Activated naive CD4-positive, alpha-beta T cell treated with anti-CD3 and anti-CD28 coated beads for 36 hours (primary cell): ENCODE measurements at regions not wholly inside any gene's neighbourhood (a gene's known extent, or its start where the extent isn't known, plus 50 kb on each side); places are given as distances from the start of the nearest gene placed in this dataset.

Experiments
- CTCF ChIA-PET: fragments of 350-600 bp; sonication (Branson Sonifier 250); formaldehyde crosslinking; loops from one replicate; lab custom pipeline; 2021; ENCODE audit warnings: antibody characterized with exemption; lab: Charles Lee
- DNase-seq: peaks from one replicate; pipeline ENCODE4 v3.0.0-alpha.2; 2020
- H3K27ac Mint-ChIP-seq: one replicate; pipeline ENCODE4 v1.8.0; 2021; ENCODE audit warnings: mild to moderate bottlenecking, mixed read lengths
- H3K27me3 Mint-ChIP-seq: one replicate; pipeline ENCODE4 v1.8.0; 2021; ENCODE audit warnings: low read depth, mixed read lengths
- H3K36me3 Mint-ChIP-seq: one replicate; pipeline ENCODE4 v1.8.0; 2021; ENCODE audit warnings: low read depth, mixed read lengths
- H3K4me1 Mint-ChIP-seq: one replicate; pipeline ENCODE4 v1.8.0; 2021; ENCODE audit warnings: low read depth, mixed read lengths
- H3K4me3 Mint-ChIP-seq: one replicate; pipeline ENCODE4 v1.8.0; 2021; ENCODE audit warnings: mild to moderate bottlenecking, moderate library complexity, mixed read lengths
- H3K9me3 Mint-ChIP-seq: one replicate; pipeline ENCODE4 v1.8.0; 2021; ENCODE audit warnings: mixed read lengths
- intact Hi-C: fragments of 100-400 bp; cut with micrococcal nuclease; formaldehyde crosslinking; loops from one replicate; pipeline ENCODE4 v1.15.1; 2023

DNA sequence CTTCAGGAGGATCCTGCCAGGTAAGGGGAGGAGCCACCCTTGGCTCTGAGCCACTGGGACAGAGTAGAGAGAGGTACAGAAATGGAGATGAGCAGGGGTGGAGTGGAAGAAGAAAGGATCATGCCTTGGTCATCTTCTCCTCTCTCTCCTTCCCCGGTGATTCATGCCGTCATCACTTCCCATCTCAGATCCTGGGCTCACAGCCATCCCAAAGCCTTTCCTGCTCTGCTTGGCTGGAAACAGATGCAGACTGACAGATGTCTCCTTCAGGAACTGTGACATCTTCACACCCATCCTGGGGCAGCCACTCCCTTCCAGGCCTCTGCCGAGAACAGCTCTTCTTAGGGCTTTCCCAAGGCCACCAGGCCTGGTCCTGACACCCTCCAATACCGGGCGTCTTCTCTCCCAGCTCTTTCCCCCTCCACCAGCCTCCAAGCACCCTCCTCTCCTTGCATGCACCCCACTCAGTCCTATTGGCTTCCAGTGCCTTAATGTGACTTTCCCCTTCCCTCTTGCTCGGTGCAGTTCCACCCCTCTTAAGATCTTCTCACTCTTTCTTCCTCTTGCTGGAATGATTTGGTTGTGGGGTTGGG is 58.3 kb upstream of the TNP1 start:
- CTCF ChIA-PET = no interaction called here

GRCh38 chr2:216916956-216917650 is 57.2 kb upstream of the TNP1 start:
- Mint-ChIP-seq H3K36me3 (no peaks in the 10 kb centered on the region), H3K4me3 (no peak overlapping the region), H3K27me3 (peaks cover 3% of the 10 kb centered on the region), H3K27ac (no peak overlapping the region), H3K4me1 (no peaks in the 10 kb centered on the region), H3K9me3 (no peaks in the 10 kb centered on the region)
- DNase-seq = no peak
- CTCF ChIA-PET = interaction anchor here (0.7 kb wide), 1 partner anchor 616 kb away, joined by 3 read pairs; no protein-coding TSS in a partner anchor
- intact Hi-C loops = no loop called here

More for the DNA sequence above, 58.3 kb upstream of the TNP1 start:
- Mint-ChIP-seq H3K27me3 (peaks cover 2% of the 10 kb centered on the region), H3K9me3 (no peaks in the 10 kb centered on the region), H3K4me3 (no peak overlapping the region), H3K36me3 (no peaks in the 10 kb centered on the region), H3K27ac (no peak overlapping the region), H3K4me1 (no peaks in the 10 kb centered on the region)
- intact Hi-C loops = no loop called here
- DNase-seq = no peak

GRCh38 chr2:216915557-216916150 is 55.8 kb upstream of the TNP1 start:
- no peak for DNase-seq
- peaks cover 3% of the 10 kb centered on the region for H3K27me3 Mint-ChIP-seq
- no peak overlapping the region for H3K4me3 Mint-ChIP-seq
- intact Hi-C loops = no loop called here
- CTCF ChIA-PET = no interaction called here
- no peaks in the 10 kb centered on the region for H3K36me3 Mint-ChIP-seq
- H3K9me3 Mint-ChIP-seq = no peaks in the 10 kb centered on the region
- no peak overlapping the region for H3K27ac Mint-ChIP-seq
- no peaks in the 10 kb centered on the region for H3K4me1 Mint-ChIP-seq

GRCh38 chr2:216914491-216914890 is 54.6 kb upstream of the TNP1 start:
- intact Hi-C loops = no loop called here
- Mint-ChIP-seq H3K9me3 (no peaks in the 10 kb centered on the region), H3K36me3 (no peaks in the 10 kb centered on the region), H3K4me3 (no peak overlapping the region), H3K4me1 (no peaks in the 10 kb centered on the region), H3K27me3 (peaks cover 3% of the 10 kb centered on the region), H3K27ac (no peak overlapping the region)
- DNase-seq = no peak
- CTCF ChIA-PET = no interaction called here

DNA sequence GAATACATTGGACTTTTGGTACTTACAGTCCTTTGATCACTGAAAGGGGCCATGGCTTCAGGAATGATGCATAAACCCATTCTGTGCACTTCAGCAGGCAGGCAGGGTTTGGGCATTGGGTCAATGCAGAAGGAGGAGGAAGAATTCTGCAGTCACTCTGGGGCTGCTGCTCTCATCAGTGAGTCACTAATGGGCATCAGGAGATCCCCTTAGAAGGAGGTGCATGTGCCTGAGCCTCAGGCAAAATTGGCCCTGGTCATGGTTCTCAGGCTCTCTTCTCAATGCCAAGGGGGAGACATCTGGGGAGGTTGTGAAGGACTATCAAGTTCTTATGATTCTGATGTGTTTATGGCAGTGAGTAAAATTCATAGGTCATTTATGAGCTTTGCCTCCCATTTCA is 52.0 kb upstream of the TNP1 start:
- Mint-ChIP-seq H3K4me3 (no peak overlapping the region), H3K27ac (no peak overlapping the region), H3K9me3 (no peaks in the 10 kb centered on the region), H3K27me3 (peaks cover 3% of the 10 kb centered on the region), H3K36me3 (no peaks in the 10 kb centered on the region), H3K4me1 (no peaks in the 10 kb centered on the region)
- no peak for DNase-seq
- CTCF ChIA-PET = no interaction called here
- intact Hi-C loops = no loop called here

DNA sequence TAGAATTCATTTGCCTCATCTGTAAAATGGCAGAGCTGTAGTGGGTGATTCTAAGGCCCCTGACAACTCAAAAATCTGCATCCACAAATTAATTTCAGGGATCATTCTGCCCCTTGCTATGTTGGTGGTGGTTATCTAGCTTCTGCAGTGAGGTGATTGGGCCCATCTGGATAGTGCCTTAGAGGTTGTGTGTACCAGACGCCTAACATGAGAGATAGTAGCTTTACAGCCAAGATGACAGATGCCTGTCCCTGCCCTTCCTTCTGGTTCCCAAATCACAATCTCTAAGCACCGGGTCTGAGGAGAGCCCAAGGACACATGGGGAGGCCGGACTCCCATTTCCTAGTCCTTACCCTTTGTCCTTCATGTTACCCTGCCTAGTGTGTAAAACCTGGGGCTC is 51.1 kb upstream of the TNP1 start:
- CTCF ChIA-PET = interaction anchor here (0.7 kb wide), 1 partner anchor 845 kb away, joined by 3 read pairs; no protein-coding TSS in a partner anchor
- Mint-ChIP-seq H3K27ac (no peak overlapping the region), H3K27me3 (peaks cover 5% of the 10 kb centered on the region), H3K9me3 (no peaks in the 10 kb centered on the region), H3K4me1 (no peaks in the 10 kb centered on the region), H3K4me3 (no peak overlapping the region), H3K36me3 (no peaks in the 10 kb centered on the region)
- no peak for DNase-seq
- intact Hi-C loops = no loop called here

- CTCF ChIA-PET = interaction anchor here (1.7 kb wide), 1 partner anchor 228 kb away, joined by 5 read pairs; no protein-coding TSS in a partner anchor
- Mint-ChIP-seq H3K4me3 (no peak overlapping the region), H3K4me1 (no peaks in the 10 kb centered on the region), H3K27ac (no peak overlapping the region), H3K9me3 (no peaks in the 10 kb centered on the region), H3K27me3 (peaks cover 3% of the 10 kb centered on the region), H3K36me3 (no peaks in the 10 kb centered on the region)
- intact Hi-C loops = no loop called here
- no peak for DNase-seq
These were observed 49.8 kb upstream of the TNP1 start for GRCh38 chr2:216909541-216910210.
